ENCODE measurements at regions not wholly inside any gene's neighbourhood (a gene's known extent, or its start where the extent isn't known, plus 50 kb on each side); places are given as distances from the start of the nearest gene placed in this dataset.

DNA sequence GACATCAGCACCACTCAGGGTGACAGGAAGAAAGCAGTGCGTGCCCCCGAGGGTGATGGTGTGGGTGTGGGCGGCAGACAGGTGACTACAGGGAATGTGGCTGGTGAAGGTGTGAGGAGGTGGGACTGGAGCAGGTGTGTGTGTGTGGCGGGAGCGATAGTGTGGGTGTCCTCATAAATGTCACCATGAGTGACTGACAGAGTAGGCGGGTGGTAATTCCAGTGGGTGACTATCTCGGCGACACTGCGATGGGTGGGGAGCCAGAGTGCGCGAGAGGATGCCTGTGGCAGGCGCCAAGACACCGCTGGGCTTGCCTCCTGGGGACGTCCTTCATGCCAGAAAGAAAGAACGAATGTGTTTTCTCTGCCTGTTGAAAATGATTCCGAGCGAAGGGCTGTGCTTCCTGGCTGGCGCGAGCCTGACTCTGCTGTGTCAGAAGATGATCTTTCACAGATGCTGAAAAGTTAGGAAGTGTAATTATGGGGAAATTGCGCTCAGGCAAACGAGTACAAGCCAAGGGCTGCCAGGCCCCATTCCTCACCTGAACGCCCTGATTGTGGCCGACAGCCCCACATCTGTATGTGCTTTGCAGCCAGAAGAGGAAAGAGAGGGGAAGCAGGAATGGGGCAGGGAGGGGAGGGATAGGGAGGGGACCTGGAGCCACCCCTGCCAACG is 98.8 kb upstream of the CD82 start:
- Mint-ChIP-seq H3K4me1 (ENCODE audit: low read depth) (peaks cover 3% of the 10 kb centered on the region), H3K36me3 (ENCODE audit: low read depth) (no peaks in the 10 kb centered on the region), H3K9me3 (ENCODE audit: low read depth) (peaks cover 12% of the 10 kb centered on the region), H3K4me3 (ENCODE audit: unreplicated experiment) (no peak overlapping the region), H3K27ac (ENCODE audit: unreplicated experiment) (no peak overlapping the region), H3K27me3 (ENCODE audit: low read depth) (peaks cover 20% of the 10 kb centered on the region)
- TF ChIP-seq, protein P1, sequence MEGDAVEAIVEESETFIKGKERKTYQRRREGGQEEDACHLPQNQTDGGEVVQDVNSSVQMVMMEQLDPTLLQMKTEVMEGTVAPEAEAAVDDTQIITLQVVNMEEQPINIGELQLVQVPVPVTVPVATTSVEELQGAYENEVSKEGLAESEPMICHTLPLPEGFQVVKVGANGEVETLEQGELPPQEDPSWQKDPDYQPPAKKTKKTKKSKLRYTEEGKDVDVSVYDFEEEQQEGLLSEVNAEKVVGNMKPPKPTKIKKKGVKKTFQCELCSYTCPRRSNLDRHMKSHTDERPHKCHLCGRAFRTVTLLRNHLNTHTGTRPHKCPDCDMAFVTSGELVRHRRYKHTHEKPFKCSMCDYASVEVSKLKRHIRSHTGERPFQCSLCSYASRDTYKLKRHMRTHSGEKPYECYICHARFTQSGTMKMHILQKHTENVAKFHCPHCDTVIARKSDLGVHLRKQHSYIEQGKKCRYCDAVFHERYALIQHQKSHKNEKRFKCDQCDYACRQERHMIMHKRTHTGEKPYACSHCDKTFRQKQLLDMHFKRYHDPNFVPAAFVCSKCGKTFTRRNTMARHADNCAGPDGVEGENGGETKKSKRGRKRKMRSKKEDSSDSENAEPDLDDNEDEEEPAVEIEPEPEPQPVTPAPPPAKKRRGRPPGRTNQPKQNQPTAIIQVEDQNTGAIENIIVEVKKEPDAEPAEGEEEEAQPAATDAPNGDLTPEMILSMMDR (IDR thresholded peaks at IDR 0.05) = no peak
- DNase-seq (ENCODE audit: low spot score) = no peak

DNA sequence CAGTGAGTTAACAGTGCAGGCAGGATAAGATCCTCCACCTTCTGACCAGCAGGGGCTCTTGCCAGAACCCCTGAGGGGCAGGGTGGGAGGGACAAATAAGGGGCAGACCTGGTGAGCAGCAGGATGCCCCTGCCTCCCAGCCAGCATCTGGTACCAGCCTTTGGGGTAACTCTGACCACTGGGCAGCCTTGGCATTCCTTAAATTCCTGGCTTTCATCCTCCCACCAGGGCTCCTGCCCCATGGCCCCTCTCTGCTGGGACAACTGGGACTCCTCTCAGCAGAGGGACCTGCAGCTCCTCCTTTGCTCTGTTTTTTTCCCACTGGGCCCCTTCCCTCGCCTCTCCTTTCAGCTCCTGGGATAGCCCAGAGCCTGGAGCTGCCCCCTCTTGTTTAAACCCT is 98.0 kb upstream of the CD82 start:
- Mint-ChIP-seq H3K36me3 (ENCODE audit: low read depth) (no peaks in the 10 kb centered on the region), H3K27me3 (ENCODE audit: low read depth) (peaks cover 20% of the 10 kb centered on the region), H3K4me1 (ENCODE audit: low read depth) (peaks cover 3% of the 10 kb centered on the region), H3K27ac (ENCODE audit: unreplicated experiment) (no peak overlapping the region), H3K4me3 (ENCODE audit: unreplicated experiment) (no peak overlapping the region), H3K9me3 (ENCODE audit: low read depth) (peaks cover 12% of the 10 kb centered on the region)
- TF ChIP-seq, protein P1 (IDR thresholded peaks at IDR 0.05) = no peak
- DNase-seq (ENCODE audit: low spot score) = no peak

DNA sequence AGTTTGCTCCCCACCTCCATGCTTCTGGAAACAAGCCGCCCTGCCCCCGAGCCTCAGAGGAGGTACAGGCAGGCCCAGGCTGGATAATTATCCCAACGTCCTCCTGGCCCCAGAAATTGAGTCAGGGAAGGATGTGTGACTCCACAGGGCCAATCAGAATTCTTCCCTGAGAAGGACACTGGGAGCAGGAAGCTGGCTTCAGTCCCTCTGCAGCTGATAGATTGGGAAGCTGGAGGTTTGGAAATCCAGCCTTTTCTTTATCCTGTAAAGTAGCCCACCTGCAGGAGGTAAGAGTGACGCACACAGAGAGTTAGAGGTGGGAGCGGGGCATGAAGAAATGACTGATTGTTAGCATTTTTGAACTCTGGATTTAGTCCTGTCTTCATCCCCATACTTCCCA is 97.5 kb upstream of the CD82 start:
- Mint-ChIP-seq H3K27me3 (ENCODE audit: low read depth) (peaks cover 20% of the 10 kb centered on the region), H3K27ac (ENCODE audit: unreplicated experiment) (no peak overlapping the region)

DNA sequence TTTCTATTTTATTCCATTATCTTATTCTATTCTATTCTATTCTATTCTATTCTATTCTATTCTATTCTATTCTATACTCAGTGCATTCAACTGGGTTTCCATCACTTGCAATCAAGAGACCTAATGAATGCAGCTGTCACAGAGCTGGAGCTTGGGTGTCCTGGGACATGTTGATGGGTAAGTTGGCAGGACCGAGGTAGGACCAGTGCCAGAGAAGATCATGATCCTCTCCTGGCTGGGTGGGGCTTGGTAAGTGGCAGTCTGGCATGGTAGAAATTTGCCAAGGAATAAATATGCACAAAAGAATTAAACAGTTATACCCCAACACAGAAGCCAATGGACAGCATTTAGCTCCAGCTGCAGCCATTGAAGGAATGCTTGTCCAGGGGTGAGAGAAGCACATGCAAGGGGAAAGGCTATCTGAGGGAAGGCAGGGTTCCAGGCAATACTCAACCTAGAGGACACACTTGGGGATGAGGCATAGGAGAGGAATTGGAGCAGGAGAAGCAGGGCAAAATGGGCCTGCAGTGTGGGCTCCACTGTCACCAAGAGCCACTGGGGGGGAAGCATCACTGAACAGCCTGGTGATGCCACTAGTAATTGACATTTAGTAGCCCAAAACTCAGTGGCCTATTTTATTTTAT is 97.0 kb upstream of the CD82 start:
- Mint-ChIP-seq H3K4me3 (ENCODE audit: unreplicated experiment) (no peak overlapping the region), H3K27me3 (ENCODE audit: low read depth) (peaks cover 20% of the 10 kb centered on the region), H3K36me3 (ENCODE audit: low read depth) (no peaks in the 10 kb centered on the region), H3K4me1 (ENCODE audit: low read depth) (peaks cover 3% of the 10 kb centered on the region), H3K9me3 (ENCODE audit: low read depth) (peaks cover 10% of the 10 kb centered on the region), H3K27ac (ENCODE audit: unreplicated experiment) (no peak overlapping the region)
- DNase-seq (ENCODE audit: low spot score) = no peak
- TF ChIP-seq, protein P1 (IDR thresholded peaks at IDR 0.05) = no peak

More for the DNA sequence above, 97.5 kb upstream of the CD82 start:
- Mint-ChIP-seq H3K36me3 (ENCODE audit: low read depth) (no peaks in the 10 kb centered on the region), H3K9me3 (ENCODE audit: low read depth) (peaks cover 12% of the 10 kb centered on the region), H3K4me3 (ENCODE audit: unreplicated experiment) (no peak overlapping the region), H3K4me1 (ENCODE audit: low read depth) (peaks cover 3% of the 10 kb centered on the region)
- DNase-seq (ENCODE audit: low spot score) = no peak
- TF ChIP-seq, protein P1 (IDR thresholded peaks at IDR 0.05) = no peak

DNA sequence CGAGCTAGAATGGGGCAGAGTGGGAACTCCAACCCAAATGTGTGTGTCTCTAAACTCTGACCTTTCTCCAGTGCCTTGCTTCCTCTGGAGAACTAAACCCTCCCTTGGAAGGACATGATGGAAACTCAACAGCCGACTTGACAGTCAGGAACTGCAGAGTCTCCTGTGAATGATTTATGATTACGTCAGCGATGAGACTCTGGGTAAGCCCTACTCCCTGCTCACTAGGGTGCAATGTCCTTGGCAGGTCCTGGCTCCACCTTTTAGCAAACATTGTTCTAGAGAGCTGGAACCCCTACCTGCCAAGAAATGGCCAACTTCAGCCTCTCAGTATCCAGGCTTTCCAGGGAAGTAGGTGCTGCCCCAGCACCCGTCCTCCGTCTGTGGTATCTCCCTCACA is 96.1 kb upstream of the CD82 start:
- Mint-ChIP-seq H3K4me3 (ENCODE audit: unreplicated experiment) (no peak overlapping the region), H3K4me1 (ENCODE audit: low read depth) (peaks cover 3% of the 10 kb centered on the region), H3K27ac (ENCODE audit: unreplicated experiment) (no peak overlapping the region), H3K9me3 (ENCODE audit: low read depth) (peaks cover 9% of the 10 kb centered on the region), H3K36me3 (ENCODE audit: low read depth) (no peaks in the 10 kb centered on the region), H3K27me3 (ENCODE audit: low read depth) (peaks cover 22% of the 10 kb centered on the region)
- TF ChIP-seq, protein P1 (IDR thresholded peaks at IDR 0.05) = no peak
- no peak for DNase-seq (ENCODE audit: low spot score)
